Caco-2 (cell line): ENCODE measurements at regions not wholly inside any gene's neighbourhood (a gene's known extent, or its start where the extent isn't known, plus 50 kb on each side); places are given as distances from the start of the nearest gene placed in this dataset.

Source experiments
- BruUV-seq: library from RNA; stranded (reverse); fragments of 400-500 nt; replicated peaks from 2 replicates; lab custom pipeline; 2021; lab: Mats Ljungman, UMichigan
- CTCF ChIA-PET: fragments of 300-600 bp; sonication (Branson Sonifier 250); formaldehyde crosslinking; loops from one replicate; lab custom pipeline; 2022; ENCODE audit warnings: antibody characterized with exemption; lab: Charles Lee
- POLR2A ChIA-PET: fragments of 300-600 bp; sonication (Branson Sonifier 250); formaldehyde crosslinking; loops from one replicate; lab custom pipeline; 2022; ENCODE audit warnings: antibody characterized with exemption; lab: Charles Lee
- DNase-seq, 2 experiments: peaks; one replicate each; pipeline versions ENCODE4 v3.0.0 to v3.0.0-alpha.2; 2020 to 2022
- H3K27me3 ChIP-seq: replicated peaks from 2 replicates; pipeline ENCODE4 v1.6.0; 2011; ENCODE audit warnings: low read length; ENCODE audit not compliant: control insufficient read depth, insufficient read depth
- H3K36me3 ChIP-seq: 2 replicates; pipeline ENCODE4 v1.5.1; 2011; ENCODE audit warnings: low read length; ENCODE audit not compliant: control insufficient read depth, insufficient read depth
- H3K4me1 ChIP-seq: fragments of 250-450 bp; sonication (Bioruptor Pico); 2 replicates; pipeline ENCODE4 v1.5.1; 2020; ENCODE audit warnings: mild to moderate bottlenecking
- H3K4me3 ChIP-seq: 2 replicates; pipeline ENCODE4 v1.5.1; 2011; ENCODE audit warnings: low read depth, mild to moderate bottlenecking, control low read depth, low read length
- H3K9me3 ChIP-seq: fragments of 250-450 bp; sonication (Bioruptor Pico); 2 replicates; pipeline ENCODE4 v1.5.1; 2020; ENCODE audit warnings: mild to moderate bottlenecking, moderate library complexity
- H3K27ac Mint-ChIP-seq: one replicate; pipeline ENCODE4 v1.8.0; 2022; ENCODE audit warnings: mixed read lengths; ENCODE audit not compliant: unreplicated experiment
- H3K27me3 Mint-ChIP-seq: one replicate; pipeline ENCODE4 v1.8.0; 2022; ENCODE audit warnings: mixed read lengths; ENCODE audit not compliant: insufficient read depth, unreplicated experiment
- H3K36me3 Mint-ChIP-seq: one replicate; pipeline ENCODE4 v1.8.0; 2022; ENCODE audit warnings: mild to moderate bottlenecking, mixed read lengths; ENCODE audit not compliant: insufficient read depth, unreplicated experiment
- H3K4me1 Mint-ChIP-seq: one replicate; pipeline ENCODE4 v1.8.0; 2022; ENCODE audit warnings: low read depth, mixed read lengths; ENCODE audit not compliant: unreplicated experiment
- H3K4me3 Mint-ChIP-seq: one replicate; pipeline ENCODE4 v1.8.0; 2022; ENCODE audit warnings: mild to moderate bottlenecking, moderate library complexity, mixed read lengths; ENCODE audit not compliant: unreplicated experiment
- H3K9me3 Mint-ChIP-seq: one replicate; pipeline ENCODE4 v1.8.0; 2022; ENCODE audit warnings: mixed read lengths; ENCODE audit not compliant: unreplicated experiment
- CTCF ChIP-seq, 2 experiments: fragments of 200-600 bp in 1 of 2; IDR thresholded peaks; 1 replicate in 1 of 2; 2 replicates in 1 of 2; pipeline versions ENCODE4 v1.5.1 to v1.8.0; 2011 to 2022; ENCODE audit warnings: antibody characterized with exemption in 1 of 2, control low read depth in 1 of 2, inconsistent platforms in 1 of 2, low read depth in 1 of 2, low read length in 1 of 2, mild to moderate bottlenecking in 1 of 2, moderate library complexity in 1 of 2; ENCODE audit not compliant: insufficient read depth in 1 of 2, severe bottlenecking in 1 of 2, unreplicated experiment in 1 of 2
- intact Hi-C: fragments of 100-400 bp; cut with micrococcal nuclease; formaldehyde crosslinking; loops from one replicate; pipeline ENCODE4 v1.10.0; 2022; ENCODE audit not compliant: unreplicated experiment

GRCh38 chr1:167145965-167146364 lies 52.1 kb downstream of the STYXL2 start:
- Mint-ChIP-seq H3K4me1 (peaks cover 7% of the 10 kb centered on the region), H3K36me3 (no peaks in the 10 kb centered on the region), H3K27me3 (no peaks in the 10 kb centered on the region), H3K9me3 (peaks cover 44% of the 10 kb centered on the region), H3K4me3 (no peak overlapping the region), H3K27ac (no peak overlapping the region)
- no TSS peak for BruUV-seq
- Histone ChIP-seq H3K4me3 (no peak overlapping the region), H3K36me3 (no peaks in the 10 kb centered on the region; the same call in 1 of the 2 replicates), H3K9me3 (peaks cover 12% of the 10 kb centered on the region; the same call in 1 of the 2 replicates), H3K4me1 (no peaks in the 10 kb centered on the region), H3K27me3 (no peaks in the 10 kb centered on the region)
- ChIA-PET POLR2A (no interaction called here), CTCF (no interaction called here)
- intact Hi-C loops, result no loop called here
- TF ChIP-seq CTCF (IDR thresholded peaks at IDR 0.05; ENCODE audit: insufficient read depth in 1 of 2, low read depth in 1 of 2, low read length in 1 of 2, severe bottlenecking in 1 of 2, unreplicated experiment in 1 of 2), result no peak
- no peak for DNase-seq

DNA sequence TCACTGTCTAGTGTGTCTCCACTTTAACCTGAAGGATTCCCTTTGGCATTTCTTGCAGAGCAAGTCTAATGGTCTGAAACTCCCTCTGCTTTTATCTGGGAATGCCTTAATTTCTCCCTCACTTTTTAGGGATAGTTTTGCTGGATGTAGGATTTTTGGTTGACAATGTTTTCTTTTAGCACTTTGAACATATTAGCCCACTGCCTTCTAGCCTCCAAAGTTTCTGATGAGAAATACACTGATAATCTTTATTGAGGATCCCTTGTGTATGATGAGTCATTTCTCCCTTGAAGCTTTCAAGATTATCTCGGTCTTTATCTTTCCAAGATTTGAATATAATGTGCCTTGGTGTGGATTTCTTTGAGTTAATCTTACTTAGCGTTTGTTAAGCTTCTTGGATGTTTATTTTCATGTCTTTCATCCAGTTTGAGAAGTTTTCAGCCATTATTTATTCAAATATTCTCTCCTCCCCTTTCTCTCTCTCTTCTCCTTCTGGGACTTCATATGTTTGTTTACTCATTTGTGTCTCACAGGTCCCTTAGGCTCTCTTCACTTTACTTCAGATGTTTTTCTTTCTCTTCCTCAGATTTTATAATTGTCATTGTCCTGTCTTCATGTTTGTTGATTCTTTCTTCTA lies 53.1 kb downstream of the STYXL2 start:
- no peaks in the 10 kb centered on the region for H3K4me1 ChIP-seq
- Mint-ChIP-seq H3K27ac (no peak overlapping the region), H3K4me1 (peaks cover 7% of the 10 kb centered on the region)

GRCh38 chr1:167148421-167148820 lies 54.5 kb downstream of the STYXL2 start:
- intact Hi-C loops, result no loop called here
- H3K27me3 Mint-ChIP-seq, result no peaks in the 10 kb centered on the region
- no peaks in the 10 kb centered on the region; the same call in 1 of the 2 replicates for H3K36me3 ChIP-seq
- DNase-seq, result no peak
- H3K27ac Mint-ChIP-seq, result no peak overlapping the region
- peaks cover 12% of the 10 kb centered on the region; the same call in 1 of the 2 replicates for H3K9me3 ChIP-seq
- ChIA-PET CTCF (no interaction called here), POLR2A (no interaction called here)
- no peaks in the 10 kb centered on the region for H3K27me3 ChIP-seq
- H3K9me3 Mint-ChIP-seq, result peaks cover 41% of the 10 kb centered on the region
- no peak overlapping the region for H3K4me3 Mint-ChIP-seq
- TF ChIP-seq CTCF (IDR thresholded peaks at IDR 0.05; ENCODE audit: insufficient read depth in 1 of 2, low read depth in 1 of 2, low read length in 1 of 2, severe bottlenecking in 1 of 2, unreplicated experiment in 1 of 2), result no peak
- no TSS peak for BruUV-seq
- H3K36me3 Mint-ChIP-seq, result no peaks in the 10 kb centered on the region
- peaks cover 7% of the 10 kb centered on the region for H3K4me1 Mint-ChIP-seq
- H3K4me3 ChIP-seq, result no peak overlapping the region
- no peaks in the 10 kb centered on the region for H3K4me1 ChIP-seq

More for the DNA sequence above, 53.1 kb downstream of the STYXL2 start:
- no peak for DNase-seq
- CTCF ChIA-PET, result no interaction called here
- Histone ChIP-seq H3K4me3 (no peak overlapping the region), H3K9me3 (peaks cover 12% of the 10 kb centered on the region; the same call in 1 of the 2 replicates), H3K27me3 (no peaks in the 10 kb centered on the region), H3K36me3 (no peaks in the 10 kb centered on the region; the same call in 1 of the 2 replicates)
- intact Hi-C loops, result no loop called here
- no peaks in the 10 kb centered on the region for H3K27me3 Mint-ChIP-seq
- POLR2A ChIA-PET, result no interaction called here
- BruUV-seq, result no TSS peak
- H3K9me3 Mint-ChIP-seq, result peaks cover 44% of the 10 kb centered on the region
- no peaks in the 10 kb centered on the region for H3K36me3 Mint-ChIP-seq
- TF ChIP-seq CTCF (IDR thresholded peaks at IDR 0.05; ENCODE audit: insufficient read depth in 1 of 2, low read depth in 1 of 2, low read length in 1 of 2, severe bottlenecking in 1 of 2, unreplicated experiment in 1 of 2), result no peak
- H3K4me3 Mint-ChIP-seq, result no peak overlapping the region
